SK-N-SH treated with all-trans-retinoic acid at 6 μM for 48 hours (cell line): ENCODE measurements at regions not wholly inside any gene's neighbourhood (a gene's known extent, or its start where the extent isn't known, plus 50 kb on each side); places are given as distances from the start of the nearest gene placed in this dataset.

Experiments used
- ATAC-seq: fragments of 200-7000 bp; cut with Tn5 transposase; 3 replicates; pipeline ENCODE4 v1.9.1; 2020; ENCODE audit warnings: mild to moderate bottlenecking, moderate library complexity
- ARNTL ChIP-seq: fragments of 450-650 bp; formaldehyde crosslinking; IDR thresholded peaks from 2 replicates; pipeline ENCODE4 v1.5.0; 2020; ENCODE audit warnings: low read depth, mild to moderate bottlenecking, moderate library complexity, borderline replicate concordance
- BACH2 ChIP-seq: fragments of 250-450 bp; sonication (Bioruptor Pico); IDR thresholded peaks from 2 replicates; pipeline ENCODE4 v1.9.0; 2021; ENCODE audit warnings: mild to moderate bottlenecking, borderline replicate concordance
- CREB5 ChIP-seq: fragments of 250-450 bp; sonication (Bioruptor Pico); IDR thresholded peaks from 2 replicates; pipeline ENCODE4 v1.5.1; 2020; ENCODE audit warnings: low read depth, mild to moderate bottlenecking, moderate library complexity
- CSDC2 ChIP-seq: fragments of 250-450 bp; sonication (Bioruptor Pico); IDR thresholded peaks from 2 replicates; pipeline ENCODE4 v1.5.0; 2020; ENCODE audit warnings: mild to moderate bottlenecking, moderate library complexity
- ESRRG ChIP-seq: fragments of 250-450 bp; sonication (Bioruptor Pico); IDR thresholded peaks from 2 replicates; pipeline ENCODE4 v1.6.1; 2021; ENCODE audit warnings: mild to moderate bottlenecking
- GLIS3 ChIP-seq: fragments of 250-450 bp; sonication (Bioruptor Pico); IDR thresholded peaks from 2 replicates; pipeline ENCODE4 v1.5.0; 2020; ENCODE audit warnings: mild to moderate bottlenecking, moderate library complexity
- ISL1 ChIP-seq: fragments of 250-450 bp; sonication (Bioruptor Pico); IDR thresholded peaks from 2 replicates; pipeline ENCODE4 v2.1.2; 2022; ENCODE audit warnings: mild to moderate bottlenecking, moderate library complexity
- POU6F1 ChIP-seq: fragments of 250-450 bp; sonication (Bioruptor Pico); IDR thresholded peaks from 2 replicates; pipeline ENCODE4 v1.8.0; 2021; ENCODE audit warnings: low read depth, mild to moderate bottlenecking, moderate library complexity, borderline replicate concordance
- PPARA ChIP-seq: fragments of 250-450 bp; sonication (Bioruptor Pico); IDR thresholded peaks from 2 replicates; pipeline ENCODE4 v1.5.0; 2020; ENCODE audit warnings: mild to moderate bottlenecking, borderline replicate concordance
- RARB ChIP-seq: fragments of 250-450 bp; sonication (Bioruptor Pico); IDR thresholded peaks from 2 replicates; pipeline ENCODE4 v1.8.0; 2021; ENCODE audit warnings: mild to moderate bottlenecking, moderate library complexity
- TCF4 ChIP-seq: fragments of 250-450 bp; sonication (Bioruptor Pico); IDR thresholded peaks from 2 replicates; pipeline ENCODE4 v1.8.0; 2021; ENCODE audit warnings: mild to moderate bottlenecking, moderate library complexity, borderline replicate concordance
- TOX ChIP-seq: fragments of 250-450 bp; sonication (Bioruptor Pico); IDR thresholded peaks from 2 replicates; pipeline ENCODE4 v1.8.0; 2021; ENCODE audit warnings: mild to moderate bottlenecking, moderate library complexity, borderline replicate concordance
- TSHZ2 ChIP-seq: fragments of 250-450 bp; sonication (Bioruptor Pico); IDR thresholded peaks from 2 replicates; pipeline ENCODE4 v1.5.0; 2020; ENCODE audit warnings: mild to moderate bottlenecking, moderate library complexity
- ZC3H10 ChIP-seq: fragments of 250-450 bp; sonication (Bioruptor Pico); IDR thresholded peaks from 2 replicates; pipeline ENCODE4 v1.5.1; 2021; ENCODE audit warnings: mild to moderate bottlenecking, moderate library complexity
- ZFP3 ChIP-seq: fragments of 250-450 bp; sonication (Bioruptor Pico); IDR thresholded peaks from 2 replicates; pipeline ENCODE4 v1.5.0; 2020; ENCODE audit warnings: mild to moderate bottlenecking, moderate library complexity
- ZFP30 ChIP-seq: fragments of 450-650 bp; formaldehyde crosslinking; IDR thresholded peaks from 2 replicates; pipeline ENCODE4 v1.5.0; 2022; ENCODE audit warnings: mild to moderate bottlenecking, moderate library complexity
- ZNF565 ChIP-seq: fragments of 450-650 bp; formaldehyde crosslinking; conservative IDR thresholded peaks from 2 replicates; pipeline ENCODE4 v1.5.0; 2020; ENCODE audit warnings: low read depth, mild to moderate bottlenecking, moderate library complexity
- ZNF70 ChIP-seq: fragments of 450-650 bp; formaldehyde crosslinking; IDR thresholded peaks from 2 replicates; pipeline ENCODE4 v1.5.0; 2020; ENCODE audit warnings: mild to moderate bottlenecking, moderate library complexity
- ZNF8 ChIP-seq: fragments of 450-650 bp; formaldehyde crosslinking; IDR thresholded peaks from 2 replicates; pipeline ENCODE4 v1.5.0; 2020; ENCODE audit warnings: mild to moderate bottlenecking, moderate library complexity
- TF ChIP-seq, protein P1 (sequence below): fragments of 250-450 bp; sonication (Bioruptor Pico); IDR thresholded peaks from 2 replicates; pipeline ENCODE4 v1.8.0; 2020; ENCODE audit warnings: mild to moderate bottlenecking, moderate library complexity, borderline replicate concordance
- TF ChIP-seq, protein P2 (sequence below): fragments of 250-450 bp; sonication (Bioruptor Pico); IDR thresholded peaks from 2 replicates; pipeline ENCODE4 v1.5.1; 2021; ENCODE audit warnings: mild to moderate bottlenecking, moderate library complexity

DNA sequence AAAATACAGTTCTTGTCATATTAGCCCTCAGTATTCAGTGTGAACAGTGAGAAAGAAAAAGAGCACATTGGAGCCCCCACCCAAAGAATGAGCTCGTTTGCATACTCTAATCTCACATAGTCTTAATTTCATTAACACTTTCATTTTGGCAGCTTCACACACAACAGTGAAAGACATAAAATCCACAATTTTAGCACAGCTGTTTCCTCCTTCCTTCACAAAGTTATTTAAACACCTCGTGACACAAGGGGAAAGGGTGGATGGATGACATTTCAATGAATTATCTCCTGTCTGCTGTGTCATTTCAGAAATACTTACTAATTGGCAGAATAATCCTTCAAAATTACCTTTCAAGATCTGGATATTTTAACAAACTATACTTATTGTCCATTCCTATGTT is 299.3 kb downstream of the KCNJ2 start (continued):
- TF ChIP-seq, protein P1, sequence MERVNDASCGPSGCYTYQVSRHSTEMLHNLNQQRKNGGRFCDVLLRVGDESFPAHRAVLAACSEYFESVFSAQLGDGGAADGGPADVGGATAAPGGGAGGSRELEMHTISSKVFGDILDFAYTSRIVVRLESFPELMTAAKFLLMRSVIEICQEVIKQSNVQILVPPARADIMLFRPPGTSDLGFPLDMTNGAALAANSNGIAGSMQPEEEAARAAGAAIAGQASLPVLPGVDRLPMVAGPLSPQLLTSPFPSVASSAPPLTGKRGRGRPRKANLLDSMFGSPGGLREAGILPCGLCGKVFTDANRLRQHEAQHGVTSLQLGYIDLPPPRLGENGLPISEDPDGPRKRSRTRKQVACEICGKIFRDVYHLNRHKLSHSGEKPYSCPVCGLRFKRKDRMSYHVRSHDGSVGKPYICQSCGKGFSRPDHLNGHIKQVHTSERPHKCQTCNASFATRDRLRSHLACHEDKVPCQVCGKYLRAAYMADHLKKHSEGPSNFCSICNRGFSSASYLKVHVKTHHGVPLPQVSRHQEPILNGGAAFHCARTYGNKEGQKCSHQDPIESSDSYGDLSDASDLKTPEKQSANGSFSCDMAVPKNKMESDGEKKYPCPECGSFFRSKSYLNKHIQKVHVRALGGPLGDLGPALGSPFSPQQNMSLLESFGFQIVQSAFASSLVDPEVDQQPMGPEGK (CRISPR knock-in tag), result no peak

DNA sequence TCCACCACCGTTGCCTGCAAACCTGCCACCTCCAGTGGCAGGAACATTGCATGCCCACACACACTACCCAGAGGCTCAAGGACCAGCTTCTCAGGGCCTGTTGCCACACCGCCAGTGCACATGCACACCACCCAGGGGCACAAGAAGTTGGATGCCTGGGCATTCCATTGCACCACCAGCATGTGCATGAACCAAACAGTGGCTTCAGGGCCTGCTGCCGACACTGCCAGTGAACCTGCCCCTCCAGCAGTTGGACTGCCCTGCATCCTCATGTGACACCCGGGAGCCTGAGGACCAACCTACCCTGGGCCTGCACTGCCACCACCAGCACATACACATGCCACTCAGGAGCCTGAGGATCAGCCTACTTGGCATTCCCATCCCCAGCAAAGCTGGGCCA is 303.7 kb downstream of the KCNJ2 start:
- no peak for ATAC-seq
- TF ChIP-seq TSHZ2 (CRISPR knock-in tag) (no peak), GLIS3 (CRISPR knock-in tag) (no peak), ZNF565 (CRISPR knock-in tag) (no peak), CSDC2 (CRISPR knock-in tag) (no peak), ZNF8 (CRISPR knock-in tag) (no peak), ZFP3 (CRISPR knock-in tag) (no peak), ZFP30 (CRISPR knock-in tag) (no peak), ESRRG (CRISPR knock-in tag) (no peak), TOX (CRISPR knock-in tag) (no peak), TCF4 (CRISPR knock-in tag) (no peak), ZNF70 (CRISPR knock-in tag) (no peak), POU6F1 (CRISPR knock-in tag) (no peak), BACH2 (CRISPR knock-in tag) (no peak), ARNTL (CRISPR knock-in tag) (no peak), RARB (CRISPR knock-in tag) (no peak), CREB5 (CRISPR knock-in tag) (no peak), ZC3H10 (CRISPR knock-in tag) (no peak)
- TF ChIP-seq, protein P1 (CRISPR knock-in tag), result no peak
- TF ChIP-seq, protein P2, sequence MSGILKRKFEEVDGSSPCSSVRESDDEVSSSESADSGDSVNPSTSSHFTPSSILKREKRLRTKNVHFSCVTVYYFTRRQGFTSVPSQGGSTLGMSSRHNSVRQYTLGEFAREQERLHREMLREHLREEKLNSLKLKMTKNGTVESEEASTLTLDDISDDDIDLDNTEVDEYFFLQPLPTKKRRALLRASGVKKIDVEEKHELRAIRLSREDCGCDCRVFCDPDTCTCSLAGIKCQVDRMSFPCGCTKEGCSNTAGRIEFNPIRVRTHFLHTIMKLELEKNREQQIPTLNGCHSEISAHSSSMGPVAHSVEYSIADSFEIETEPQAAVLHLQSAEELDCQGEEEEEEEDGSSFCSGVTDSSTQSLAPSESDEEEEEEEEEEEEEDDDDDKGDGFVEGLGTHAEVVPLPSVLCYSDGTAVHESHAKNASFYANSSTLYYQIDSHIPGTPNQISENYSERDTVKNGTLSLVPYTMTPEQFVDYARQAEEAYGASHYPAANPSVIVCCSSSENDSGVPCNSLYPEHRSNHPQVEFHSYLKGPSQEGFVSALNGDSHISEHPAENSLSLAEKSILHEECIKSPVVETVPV (CRISPR knock-in tag), result no peak

- TF ChIP-seq CREB5 (CRISPR knock-in tag) (no peak), ZFP3 (CRISPR knock-in tag) (no peak), POU6F1 (CRISPR knock-in tag) (no peak), ESRRG (CRISPR knock-in tag) (no peak), PPARA (no peak), ISL1 (CRISPR knock-in tag) (peak; percentile 42)
- no peak for ATAC-seq
These were observed 307.0 kb downstream of the KCNJ2 start for GRCh38 chr17:70476368-70476767.
